Suprapubic skin (tissue), 4 donors: ENCODE measurements at regions not wholly inside any gene's neighbourhood (a gene's known extent, or its start where the extent isn't known, plus 50 kb on each side); places are given as distances from the start of the nearest gene placed in this dataset.

ENCODE experiments used
- DNase-seq, 2 donors: peaks; one replicate each; pipeline ENCODE4 v3.0.0-alpha.2; 2019; ENCODE audit warnings: low spot score in 2 of 2
- H3K27ac ChIP-seq: fragments of 200-600 bp; sonication (generic); one replicate; pipeline ENCODE4 v1.5.1; 2019
- H3K27me3 ChIP-seq: fragments of 200-600 bp; sonication (generic); one replicate; pipeline ENCODE4 v1.5.1; 2019
- H3K36me3 ChIP-seq: fragments of 200-600 bp; sonication (generic); one replicate; pipeline ENCODE4 v1.5.1; 2019
- H3K4me1 ChIP-seq: fragments of 200-600 bp; sonication (generic); one replicate; pipeline ENCODE4 v1.5.1; 2019
- H3K4me3 ChIP-seq: fragments of 200-600 bp; sonication (generic); one replicate; pipeline ENCODE4 v1.5.1; 2019; ENCODE audit warnings: mild to moderate bottlenecking
- H3K9me3 ChIP-seq: fragments of 200-600 bp; sonication (generic); one replicate; pipeline ENCODE4 v1.5.1; 2019
- CTCF ChIP-seq, 2 donors: fragments of 200-600 bp in 1 of 2; fragments of 450-650 bp in 1 of 2; sonication (generic) in 1 of 2; IDR thresholded peaks; one replicate each; pipeline ENCODE4 v1.5.1; 2016 to 2019; ENCODE audit warnings: antibody characterized with exemption in 2 of 2, mild to moderate bottlenecking in 1 of 2, moderate library complexity in 1 of 2
- EP300 ChIP-seq: sonication (generic); formaldehyde crosslinking; IDR thresholded peaks from one replicate; pipeline ENCODE4 v1.6.1; 2017; ENCODE audit warnings: antibody characterized with exemption
- POLR2A ChIP-seq, 2 donors: fragments of 450-650 bp; IDR thresholded peaks; one replicate each; pipeline ENCODE4 v1.6.1; 2017; ENCODE audit warnings: antibody characterized with exemption in 2 of 2, mild to moderate bottlenecking in 2 of 2, moderate library complexity in 2 of 2
- POLR2AphosphoS5 ChIP-seq, 3 donors: sonication (generic); formaldehyde crosslinking; IDR thresholded peaks; one replicate each; pipeline ENCODE4 v1.6.1; 2017; ENCODE audit warnings: antibody characterized with exemption in 3 of 3
- WGBS: methylation state at CpG from one replicate; pipeline ENCODE4 v1.1.5; 2018; 5-methylcytosine and 5-hydroxymethylcytosine counted together

DNA sequence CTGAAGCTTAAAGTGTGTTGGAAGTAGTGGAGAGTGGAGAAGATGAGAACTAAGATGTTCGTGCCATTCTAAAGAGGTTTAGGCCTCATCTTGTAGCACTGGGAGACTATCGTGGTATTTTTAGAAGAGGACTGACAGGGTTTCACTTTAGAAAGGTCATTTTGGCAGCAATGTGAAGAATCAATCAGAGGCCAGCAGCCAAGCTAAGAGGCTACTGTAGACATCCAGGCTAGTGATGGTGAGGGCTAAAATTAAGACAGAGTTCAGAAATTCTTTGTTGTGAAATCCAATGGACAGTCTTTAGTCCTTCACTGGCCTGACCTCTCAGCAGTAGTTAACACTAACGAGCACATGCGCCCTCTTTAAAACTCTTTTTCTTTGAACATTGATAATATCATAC, 288.2 kb downstream of the TBL1XR1 start:
- no peak overlapping the region for H3K27ac ChIP-seq
- no peaks in the 10 kb centered on the region for H3K36me3 ChIP-seq
- WGBS = 87% methylated on average over 4 of the region's 4 CpGs
- no peaks in the 10 kb centered on the region for H3K27me3 ChIP-seq
- no peaks in the 10 kb centered on the region for H3K9me3 ChIP-seq
- no peak for DNase-seq
- peaks cover 6% of the 10 kb centered on the region for H3K4me1 ChIP-seq
- H3K4me3 ChIP-seq = no peak overlapping the region
- TF ChIP-seq POLR2A (IDR thresholded peaks at IDR 0.05) (no peak), EP300 (no peak), CTCF (IDR thresholded peaks at IDR 0.05) (no peak), POLR2AphosphoS5 (IDR thresholded peaks at IDR 0.05) (no peak)

DNA sequence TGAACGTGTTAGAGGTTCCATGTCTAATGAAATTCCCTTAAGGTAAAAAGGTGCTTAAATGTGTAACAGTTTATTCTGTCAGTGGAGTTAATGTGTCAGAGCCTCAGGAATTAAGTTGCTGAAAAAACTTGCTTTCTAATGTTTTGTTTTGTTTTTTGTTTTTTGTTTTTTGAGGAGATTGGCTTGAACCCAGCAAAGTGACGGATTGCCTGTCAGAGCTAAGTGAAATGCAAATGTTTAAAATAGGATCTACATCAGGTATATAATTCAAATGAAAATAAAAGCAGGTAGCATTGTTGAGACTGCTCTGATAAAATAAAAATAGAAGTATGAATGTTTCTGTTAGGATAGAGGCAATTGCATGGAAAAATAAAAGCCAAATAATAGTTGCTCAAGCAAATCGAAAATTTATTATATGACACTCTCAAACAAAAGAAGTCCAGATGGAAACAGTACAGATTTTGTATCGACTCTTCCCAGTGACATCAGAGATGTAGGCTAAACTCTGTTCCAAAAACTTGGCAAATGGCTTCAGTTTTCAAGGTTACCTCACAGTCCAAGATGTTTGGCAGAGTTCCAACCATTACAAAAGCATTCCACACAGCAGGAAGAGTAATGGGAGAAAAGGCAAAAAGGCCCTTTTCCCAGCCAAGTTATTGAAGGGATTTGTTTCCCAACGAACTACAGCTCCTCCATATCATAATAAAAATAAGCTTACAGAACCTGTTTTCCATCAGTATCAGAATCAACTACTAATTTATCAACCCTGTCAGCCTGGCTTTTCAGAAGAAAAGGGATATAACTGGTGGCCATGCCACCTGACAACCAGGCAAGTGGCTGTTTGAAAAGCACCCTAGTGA, 291.0 kb downstream of the TBL1XR1 start:
- DNase-seq = no peak
- no peak overlapping the region for H3K27ac ChIP-seq

DNA sequence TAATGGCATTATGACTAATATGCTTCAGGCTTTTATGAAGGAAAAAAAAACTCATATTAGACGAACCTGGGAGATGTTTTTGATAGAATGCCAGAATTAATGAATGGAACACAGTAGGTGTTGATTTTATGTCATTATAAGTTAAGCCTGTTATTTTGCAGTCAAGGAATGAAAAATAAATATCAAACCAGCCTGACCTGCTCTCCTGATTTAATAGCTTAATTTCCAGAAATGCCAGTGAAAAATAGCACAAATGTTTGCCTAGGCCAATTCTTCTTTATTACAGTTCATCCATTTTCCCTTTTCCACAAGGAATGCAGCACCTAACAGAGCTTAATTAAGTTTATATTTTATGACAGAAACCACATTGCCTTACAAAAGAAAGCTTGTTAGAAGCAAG, 292.0 kb downstream of the TBL1XR1 start:
- no peaks in the 10 kb centered on the region for H3K36me3 ChIP-seq
- H3K4me1 ChIP-seq = peaks cover 6% of the 10 kb centered on the region
- no peak overlapping the region for H3K27ac ChIP-seq
- H3K9me3 ChIP-seq = no peaks in the 10 kb centered on the region
- DNase-seq = no peak
- no peak overlapping the region for H3K4me3 ChIP-seq
- TF ChIP-seq POLR2AphosphoS5 (IDR thresholded peaks at IDR 0.05) (no peak), EP300 (no peak), CTCF (IDR thresholded peaks at IDR 0.05) (no peak), POLR2A (IDR thresholded peaks at IDR 0.05) (no peak)
- 14% methylated on average over 1 of the region's 1 CpG for WGBS
- H3K27me3 ChIP-seq = no peaks in the 10 kb centered on the region

More for the DNA sequence above, 291.0 kb downstream of the TBL1XR1 start:
- H3K36me3 ChIP-seq = no peaks in the 10 kb centered on the region
- 23% methylated on average over 5 of the region's 5 CpGs for WGBS
- H3K27me3 ChIP-seq = no peaks in the 10 kb centered on the region
- no peak for TF ChIP-seq CTCF (IDR thresholded peaks at IDR 0.05)
- no peak for TF ChIP-seq POLR2AphosphoS5 (IDR thresholded peaks at IDR 0.05)
- TF ChIP-seq POLR2A (IDR thresholded peaks at IDR 0.05) = no peak
- no peak for TF ChIP-seq EP300
- no peaks in the 10 kb centered on the region for H3K9me3 ChIP-seq
- no peak overlapping the region for H3K4me3 ChIP-seq
- H3K4me1 ChIP-seq = peaks cover 6% of the 10 kb centered on the region

DNA sequence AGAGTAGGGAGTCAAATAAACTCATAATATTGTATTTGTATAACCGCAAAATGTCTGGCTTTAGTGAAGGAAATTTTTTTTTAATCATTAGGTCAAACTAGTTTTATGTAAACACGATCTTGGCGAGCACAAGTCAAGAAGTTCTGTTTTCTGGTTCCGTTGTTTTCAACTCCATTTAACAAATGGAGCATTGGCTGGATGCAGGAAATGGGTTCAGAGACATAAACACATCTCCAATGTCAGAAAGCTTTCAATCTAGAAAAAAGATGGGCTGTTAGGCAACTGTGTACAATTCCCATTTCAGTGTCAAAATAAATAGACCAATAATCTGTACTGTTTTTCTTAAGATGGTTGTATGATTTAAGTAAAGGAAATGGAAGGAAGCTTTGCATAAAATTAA, 292.8 kb downstream of the TBL1XR1 start:
- WGBS = 90% methylated on average over 4 of the region's 4 CpGs
- DNase-seq = no peak
- no peaks in the 10 kb centered on the region for H3K9me3 ChIP-seq
- no peaks in the 10 kb centered on the region for H3K27me3 ChIP-seq
- H3K4me1 ChIP-seq = peaks cover 6% of the 10 kb centered on the region
- no peak for TF ChIP-seq POLR2A (IDR thresholded peaks at IDR 0.05)
- TF ChIP-seq CTCF (IDR thresholded peaks at IDR 0.05) = no peak
- no peak for TF ChIP-seq POLR2AphosphoS5 (IDR thresholded peaks at IDR 0.05)
- no peak for TF ChIP-seq EP300
- no peaks in the 10 kb centered on the region for H3K36me3 ChIP-seq
- no peak overlapping the region for H3K4me3 ChIP-seq
- no peak overlapping the region for H3K27ac ChIP-seq

GRCh38 chr3:176896640-176897039, 300.6 kb downstream of the TBL1XR1 start:
- Histone ChIP-seq H3K36me3 (no peaks in the 10 kb centered on the region), H3K9me3 (no peaks in the 10 kb centered on the region), H3K27ac (no peak overlapping the region), H3K4me3 (no peak overlapping the region), H3K27me3 (no peaks in the 10 kb centered on the region), H3K4me1 (no peaks in the 10 kb centered on the region)
- TF ChIP-seq POLR2A (IDR thresholded peaks at IDR 0.05) (no peak), EP300 (no peak), POLR2AphosphoS5 (IDR thresholded peaks at IDR 0.05) (no peak), CTCF (IDR thresholded peaks at IDR 0.05) (no peak)
- WGBS = 60% methylated on average over 3 of the region's 3 CpGs
- DNase-seq = no peak
